Mesodermal cell (in vitro differentiated cells): ENCODE measurements at regions not wholly inside any gene's neighbourhood (a gene's known extent, or its start where the extent isn't known, plus 50 kb on each side); places are given as distances from the start of the nearest gene placed in this dataset.
"Not testable (repeated sequence)": the region's sequence is repeated elsewhere in the genome, so short reads cannot be mapped to it uniquely, and the experiment has no call there.

Experiments used
- H3K27ac ChIP-seq: 2 replicates; pipeline ENCODE4 v1.7.0; 2013; ENCODE audit warnings: mild to moderate bottlenecking, low read depth, low read length, moderate library complexity; ENCODE audit not compliant: severe bottlenecking
- H3K36me3 ChIP-seq: 2 replicates; pipeline ENCODE4 v1.7.1; 2013; ENCODE audit warnings: mild to moderate bottlenecking, low read length, moderate library complexity; ENCODE audit not compliant: control insufficient read depth, insufficient read depth
- H3K4me1 ChIP-seq: one replicate; pipeline ENCODE4 v1.7.1; 2013; ENCODE audit warnings: mild to moderate bottlenecking, low read length; ENCODE audit not compliant: insufficient read depth, control insufficient read depth, poor library complexity, severe bottlenecking
- H3K4me3 ChIP-seq: 2 replicates; pipeline ENCODE4 v1.7.0; 2013; ENCODE audit warnings: low read length, control low read depth, mild to moderate bottlenecking; ENCODE audit not compliant: insufficient read depth, poor library complexity, severe bottlenecking; ENCODE audit errors: extremely low read depth
- H3K9me3 ChIP-seq: 2 replicates; pipeline ENCODE4 v1.7.1; 2013; ENCODE audit warnings: mild to moderate bottlenecking, low read length, moderate library complexity; ENCODE audit not compliant: control insufficient read depth
- WGBS, 2 experiments: methylation state at CpG; one replicate each; pipeline ENCODE4 v1.1.5; 2013; ENCODE audit warnings: missing lambda C conversion rate in 2 of 2; ENCODE audit not compliant: insufficient coverage in 2 of 2; 5-methylcytosine and 5-hydroxymethylcytosine counted together

GRCh38 chr2:16241166-16242160 lies 301.1 kb downstream of the MYCN start:
- no peaks in the 10 kb centered on the region for H3K9me3 ChIP-seq
- H3K4me3 ChIP-seq, result no peak overlapping the region
- WGBS, 2 experiments, result 83 to 93% methylated on average over 1 to 3 of the region's 6 CpGs
- H3K36me3 ChIP-seq, result no peaks in the 10 kb centered on the region
- H3K27ac ChIP-seq, result no peak overlapping the region
- H3K4me1 ChIP-seq, result no peaks in the 10 kb centered on the region

GRCh38 chr2:16240402-16240801 lies 300.1 kb downstream of the MYCN start:
- 86% methylated on average over 1 of the region's 3 CpGs; no CpG with 5 or more reads in 1 of the 2 experiments for WGBS, 2 experiments
- H3K36me3 ChIP-seq, result no peaks in the 10 kb centered on the region
- no peak overlapping the region for H3K27ac ChIP-seq
- no peaks in the 10 kb centered on the region for H3K9me3 ChIP-seq
- H3K4me1 ChIP-seq, result no peaks in the 10 kb centered on the region
- no peak overlapping the region for H3K4me3 ChIP-seq

- WGBS, 2 experiments, result 81 to 98% methylated on average over 4 to 5 of the region's 6 CpGs
- no peak overlapping the region for H3K27ac ChIP-seq
These were observed 299.0 kb downstream of the MYCN start for GRCh38 chr2:16239296-16239850.

GRCh38 chr2:16238786-16239185 lies 298.4 kb downstream of the MYCN start:
- Histone ChIP-seq H3K27ac (no peak overlapping the region), H3K4me3 (no peak overlapping the region), H3K9me3 (no peaks in the 10 kb centered on the region), H3K4me1 (no peaks in the 10 kb centered on the region), H3K36me3 (no peaks in the 10 kb centered on the region)

More at GRCh38 chr2:16239296-16239850, 299.0 kb downstream of the MYCN start:
- H3K9me3 ChIP-seq, result no peaks in the 10 kb centered on the region
- H3K36me3 ChIP-seq, result no peaks in the 10 kb centered on the region
- no peaks in the 10 kb centered on the region for H3K4me1 ChIP-seq
- no peak overlapping the region for H3K4me3 ChIP-seq

GRCh38 chr2:16238001-16238761 lies 297.8 kb downstream of the MYCN start:
- H3K36me3 ChIP-seq, result no peaks in the 10 kb centered on the region
- 83 to 90% methylated on average over 6 to 7 of the region's 10 CpGs for WGBS, 2 experiments
- no peaks in the 10 kb centered on the region for H3K9me3 ChIP-seq
- H3K4me1 ChIP-seq, result no peaks in the 10 kb centered on the region
- H3K27ac ChIP-seq, result no peak overlapping the region
- H3K4me3 ChIP-seq, result no peak overlapping the region

- Histone ChIP-seq H3K4me3 (no peak overlapping the region), H3K9me3 (no peaks in the 10 kb centered on the region), H3K36me3 (no peaks in the 10 kb centered on the region), H3K27ac (no peak overlapping the region), H3K4me1 (no peaks in the 10 kb centered on the region)
- WGBS, 2 experiments, result 80% methylated on average over 1 of the region's 1 CpG; no CpG with 5 or more reads in 1 of the 2 experiments
These were observed 295.4 kb downstream of the MYCN start for GRCh38 chr2:16235747-16236146.

- not testable (repeated sequence) for H3K27ac ChIP-seq, H3K4me1 ChIP-seq, H3K9me3 ChIP-seq, H3K4me3 ChIP-seq, H3K36me3 ChIP-seq
- 87 to 88% methylated on average over 17 to 19 of the region's 20 CpGs for whole genome bisulfite sequencing, 2 experiments
These were observed 294.9 kb downstream of the MYCN start for GRCh38 chr2:16235291-16235690.

GRCh38 chr2:16228951-16229350 lies 288.6 kb downstream of the MYCN start:
- 70 to 77% methylated on average over 5 to 6 of the region's 6 CpGs for WGBS, 2 experiments
- Histone ChIP-seq H3K9me3 (no peaks in the 10 kb centered on the region), H3K4me1 (no peaks in the 10 kb centered on the region), H3K36me3 (no peaks in the 10 kb centered on the region), H3K27ac (no peak overlapping the region), H3K4me3 (no peak overlapping the region)

- Histone ChIP-seq H3K27ac (no peak overlapping the region), H3K4me1 (no peaks in the 10 kb centered on the region), H3K9me3 (no peaks in the 10 kb centered on the region), H3K4me3 (no peak overlapping the region), H3K36me3 (no peaks in the 10 kb centered on the region)
- 87 to 91% methylated on average over 4 to 6 of the region's 7 CpGs for WGBS, 2 experiments
These were observed 288.1 kb downstream of the MYCN start for GRCh38 chr2:16228471-16228870.

GRCh38 chr2:16227811-16228462 lies 287.6 kb downstream of the MYCN start:
- Histone ChIP-seq H3K36me3 (no peaks in the 10 kb centered on the region), H3K27ac (no peak overlapping the region), H3K4me1 (no peaks in the 10 kb centered on the region), H3K9me3 (no peaks in the 10 kb centered on the region), H3K4me3 (no peak overlapping the region)
- 81 to 90% methylated on average over 5 to 10 of the region's 17 CpGs for WGBS, 2 experiments
